NCI-H146 treated with DMSO at 0.1 percent for 48 hours (cell line): ENCODE measurements at regions not wholly inside any gene's neighbourhood (a gene's known extent, or its start where the extent isn't known, plus 50 kb on each side); places are given as distances from the start of the nearest gene placed in this dataset.

ENCODE experiments used
- DNase-seq: peaks from one replicate; lab custom pipeline; 2025; ENCODE audit not compliant: unreplicated experiment; lab: John Stamatoyannopoulos, UW

GRCh38 chr10:92747066-92747465 lies 57.3 kb downstream of the HHEX start:
- no peak for DNase-seq

GRCh38 chr10:92747600-92747999 lies 57.8 kb downstream of the HHEX start:
- no peak for DNase-seq

- no peak for DNase-seq
Measured at GRCh38 chr10:92750791-92751533, 61.2 kb downstream of the HHEX start.

- DNase-seq, result no peak
Measured at GRCh38 chr10:92751534-92751811, 61.7 kb downstream of the HHEX start.

- DNase-seq, result no peak
Measured at GRCh38 chr10:92751827-92752226, 62.1 kb downstream of the HHEX start.

GRCh38 chr10:92753865-92754264 lies 64.1 kb downstream of the HHEX start:
- DNase-seq, result no peak

GRCh38 chr10:92755725-92756124 lies 66.0 kb downstream of the HHEX start:
- DNase-seq, result no peak

- DNase-seq, result peak; percentile 27
Measured at GRCh38 chr10:92756201-92757065, 66.7 kb downstream of the HHEX start.

GRCh38 chr10:92757066-92757710 lies 67.4 kb downstream of the HHEX start:
- no peak for DNase-seq

- no peak for DNase-seq
Measured at GRCh38 chr10:92757711-92758104, 68.0 kb downstream of the HHEX start.

GRCh38 chr10:92758594-92758993 lies 68.8 kb downstream of the HHEX start:
- DNase-seq, result no peak

- DNase-seq, result no peak
Measured at GRCh38 chr10:92760609-92761008, 70.9 kb downstream of the HHEX start.

GRCh38 chr10:92761571-92761970 lies 71.8 kb downstream of the HHEX start:
- no peak for DNase-seq

- DNase-seq, result no peak
Measured at GRCh38 chr10:92763634-92764155, 73.9 kb downstream of the HHEX start.

- no peak for DNase-seq
Measured at GRCh38 chr10:92766451-92766850, 76.7 kb downstream of the HHEX start.

- no peak for DNase-seq
Measured at GRCh38 chr10:92768104-92768503, 78.3 kb downstream of the HHEX start.

- no peak for DNase-seq
Measured at GRCh38 chr10:92773776-92774175, 74.5 kb upstream of the EXOC6 start.

- no peak for DNase-seq
Measured at GRCh38 chr10:92778091-92778490, 70.2 kb upstream of the EXOC6 start.

- DNase-seq, result no peak
Measured at GRCh38 chr10:92785118-92785517, 63.2 kb upstream of the EXOC6 start.

GRCh38 chr10:92787557-92788152 lies 60.7 kb upstream of the EXOC6 start:
- DNase-seq, result peak; percentile 50

GRCh38 chr10:92789067-92789466 lies 59.3 kb upstream of the EXOC6 start:
- DNase-seq, result no peak
